ENCODE measurements at regions not wholly inside any gene's neighbourhood (a gene's known extent, or its start where the extent isn't known, plus 50 kb on each side); places are given as distances from the start of the nearest gene placed in this dataset.

- H3K27ac Mint-ChIP-seq = no peak overlapping the region
- DNase-seq (no peak), ATAC-seq (no peak)
- TF ChIP-seq CTCF (IDR thresholded peaks at IDR 0.05) = no peak
- no peaks in the 10 kb centered on the region for H3K27me3 Mint-ChIP-seq
- ChIA-PET POLR2A (no interaction called here), CTCF (no interaction called here)
- H3K36me3 Mint-ChIP-seq (ENCODE audit: low read depth) = no peaks in the 10 kb centered on the region
- intact Hi-C loops (cut with micrococcal nuclease) = no loop called here
- no peak overlapping the region for H3K4me3 Mint-ChIP-seq
- no peaks in the 10 kb centered on the region for H3K4me1 Mint-ChIP-seq (ENCODE audit: low read depth)
- no peaks in the 10 kb centered on the region for H3K9me3 Mint-ChIP-seq
Observed at GRCh38 chr11:81224396-81224795, 1509.3 kb downstream of the FAM181B start.

- TF ChIP-seq CTCF (IDR thresholded peaks at IDR 0.05) = no peak
- H3K27me3 Mint-ChIP-seq = no peaks in the 10 kb centered on the region
- intact Hi-C loops (cut with micrococcal nuclease) = no loop called here
- H3K9me3 Mint-ChIP-seq = no peaks in the 10 kb centered on the region
- H3K4me3 Mint-ChIP-seq = no peak overlapping the region
- no peak overlapping the region for H3K27ac Mint-ChIP-seq
- ATAC-seq (no peak), DNase-seq (no peak)
- no peaks in the 10 kb centered on the region for H3K36me3 Mint-ChIP-seq (ENCODE audit: low read depth)
- CTCF ChIA-PET = no interaction called here
- H3K4me1 Mint-ChIP-seq (ENCODE audit: low read depth) = no peaks in the 10 kb centered on the region
- POLR2A ChIA-PET = no interaction called here
Observed at GRCh38 chr11:81222491-81222890, 1511.2 kb downstream of the FAM181B start.

GRCh38 chr11:81220146-81220895 lies 1513.3 kb downstream of the FAM181B start:
- H3K36me3 Mint-ChIP-seq (ENCODE audit: low read depth) = no peaks in the 10 kb centered on the region

GRCh38 chr11:81219661-81220060 lies 1514.0 kb downstream of the FAM181B start:
- H3K9me3 Mint-ChIP-seq = no peaks in the 10 kb centered on the region
- no peak overlapping the region for H3K4me3 Mint-ChIP-seq
- ChIA-PET CTCF (no interaction called here), POLR2A (no interaction called here)
- DNase-seq (no peak), ATAC-seq (no peak)
- no peaks in the 10 kb centered on the region for H3K36me3 Mint-ChIP-seq (ENCODE audit: low read depth)
- H3K27ac Mint-ChIP-seq = no peak overlapping the region
- TF ChIP-seq CTCF (IDR thresholded peaks at IDR 0.05) = no peak
- intact Hi-C loops (cut with micrococcal nuclease) = no loop called here
- no peaks in the 10 kb centered on the region for H3K4me1 Mint-ChIP-seq (ENCODE audit: low read depth)
- no peaks in the 10 kb centered on the region for H3K27me3 Mint-ChIP-seq

More at GRCh38 chr11:81220146-81220895, 1513.3 kb downstream of the FAM181B start:
- H3K27me3 Mint-ChIP-seq = no peaks in the 10 kb centered on the region
- ATAC-seq (no peak), DNase-seq (no peak)
- no peak overlapping the region for H3K27ac Mint-ChIP-seq
- ChIA-PET CTCF (no interaction called here), POLR2A (no interaction called here)
- intact Hi-C loops (cut with micrococcal nuclease) = no loop called here
- H3K9me3 Mint-ChIP-seq = no peaks in the 10 kb centered on the region
- no peak for TF ChIP-seq CTCF (IDR thresholded peaks at IDR 0.05)
- H3K4me1 Mint-ChIP-seq (ENCODE audit: low read depth) = no peaks in the 10 kb centered on the region
- no peak overlapping the region for H3K4me3 Mint-ChIP-seq

DNA sequence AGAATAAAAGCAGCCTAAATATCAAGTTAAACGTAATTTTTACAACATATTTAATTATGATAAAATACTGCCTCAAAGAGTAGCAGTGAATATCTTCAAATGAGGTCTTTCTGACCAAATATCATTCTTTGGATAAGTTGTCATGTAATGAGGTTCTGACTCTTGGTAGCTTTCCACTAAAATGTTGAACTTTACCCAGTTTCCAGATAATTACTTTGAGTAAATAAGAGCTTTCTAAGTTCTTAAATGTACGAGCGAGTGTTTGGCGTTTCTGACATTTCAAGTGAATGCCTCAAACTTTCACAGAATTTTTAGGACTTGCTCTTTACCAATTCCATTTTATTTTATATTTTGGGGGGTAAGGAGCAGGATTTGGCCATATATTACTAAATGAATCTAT lies 1515.2 kb downstream of the FAM181B start:
- no peaks in the 10 kb centered on the region for H3K9me3 Mint-ChIP-seq
- H3K27me3 Mint-ChIP-seq = no peaks in the 10 kb centered on the region
- ATAC-seq = no peak
- H3K4me1 Mint-ChIP-seq (ENCODE audit: low read depth) = no peaks in the 10 kb centered on the region
- no peaks in the 10 kb centered on the region for H3K36me3 Mint-ChIP-seq (ENCODE audit: low read depth)
- CTCF ChIA-PET = no interaction called here
- intact Hi-C loops (cut with micrococcal nuclease) = no loop called here
- H3K4me3 Mint-ChIP-seq = no peak overlapping the region
- no peak for TF ChIP-seq CTCF (IDR thresholded peaks at IDR 0.05)
- H3K27ac Mint-ChIP-seq = no peak overlapping the region
- POLR2A ChIA-PET = no interaction called here
- DNase-seq = no peak
